Kidney tubule cell (primary cell): ENCODE measurements at regions not wholly inside any gene's neighbourhood (a gene's known extent, or its start where the extent isn't known, plus 50 kb on each side); places are given as distances from the start of the nearest gene placed in this dataset.

ENCODE experiments used
- DNase-seq: peaks from one replicate; pipeline ENCODE4 v3.0.0-alpha.2; 2018; ENCODE audit warnings: low spot score

DNA sequence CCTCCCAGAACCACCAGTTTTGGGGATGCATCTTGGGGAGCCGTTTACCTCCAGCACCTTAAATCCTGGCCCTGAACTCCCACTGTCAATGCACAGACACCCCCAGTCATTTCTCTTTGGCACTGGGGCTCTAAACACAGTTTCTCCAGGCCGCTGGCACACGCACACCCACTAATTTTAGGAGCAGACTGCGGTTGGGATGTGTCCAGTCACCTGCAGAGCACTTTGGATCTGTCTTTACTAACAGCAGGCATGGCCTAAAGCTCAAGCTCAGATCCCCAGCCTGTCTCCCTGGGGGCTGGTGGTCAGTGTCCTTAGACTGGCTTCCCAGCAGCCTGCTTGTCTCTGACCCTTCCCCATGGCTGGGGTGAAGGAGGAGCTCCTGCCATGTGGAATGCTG lies 49.9 kb downstream of the SYNE3 start:
- no peak for DNase-seq

GRCh38 chr14:95465936-95466335 lies 50.5 kb downstream of the SYNE3 start:
- no peak for DNase-seq

DNA sequence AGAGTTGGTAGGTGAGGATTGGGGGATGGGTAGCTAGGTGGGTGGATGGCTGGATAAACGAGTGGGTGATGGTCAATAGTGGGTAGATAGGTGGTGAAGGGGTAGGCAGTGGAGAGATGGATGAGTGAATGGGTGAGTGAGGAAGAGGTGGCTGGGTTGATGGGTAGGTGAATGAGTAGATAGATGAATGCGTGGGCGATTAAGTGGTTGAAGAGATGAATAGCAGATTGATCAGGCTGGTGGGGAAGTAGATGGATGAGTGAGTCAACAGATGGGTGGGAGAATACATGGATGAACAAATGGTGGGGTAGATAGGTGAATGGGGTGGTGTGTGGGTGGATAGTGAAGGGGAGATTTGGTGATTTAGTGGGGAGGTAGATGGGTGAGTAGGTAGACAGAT lies 51.1 kb downstream of the SYNE3 start:
- no peak for DNase-seq

DNA sequence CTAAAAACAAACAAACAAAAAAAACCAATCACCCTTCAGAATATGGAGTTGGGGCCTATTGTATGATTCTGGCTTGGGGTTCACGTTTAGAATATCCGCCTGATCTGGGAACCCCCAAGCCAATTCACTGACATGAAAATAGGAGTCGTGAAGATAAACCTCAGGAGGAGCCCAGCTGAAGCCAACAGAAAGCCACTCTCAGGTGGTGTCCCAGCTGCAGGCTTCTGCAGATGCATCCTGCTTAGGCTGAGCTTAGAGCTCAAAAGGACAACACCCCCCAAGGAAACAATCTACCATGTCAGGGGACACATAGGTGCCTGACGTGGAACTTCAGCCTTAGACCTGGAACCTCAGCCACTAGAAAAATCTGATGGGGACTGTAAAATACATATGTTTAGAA lies 51.9 kb downstream of the SYNE3 start:
- no peak for DNase-seq

DNA sequence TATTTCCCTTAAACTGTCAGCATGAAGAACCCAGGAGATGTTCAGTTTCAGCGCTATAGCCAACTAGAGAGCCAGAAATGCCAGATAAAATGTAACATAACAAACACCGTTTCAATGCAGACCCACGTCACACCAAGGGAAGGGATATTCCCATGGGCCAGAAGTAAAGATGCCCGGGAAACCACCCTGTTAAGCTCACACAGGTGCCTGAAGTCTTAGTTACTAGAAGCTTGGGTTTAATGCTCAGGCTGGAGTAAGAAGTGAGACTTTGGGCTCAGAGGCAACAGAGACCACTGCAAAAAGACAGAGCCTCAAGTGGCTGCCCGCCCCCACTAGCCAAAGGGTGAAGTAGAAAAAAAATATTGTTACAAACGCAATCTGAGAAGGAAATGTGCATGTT lies 52.3 kb downstream of the SYNE3 start:
- no peak for DNase-seq

DNA sequence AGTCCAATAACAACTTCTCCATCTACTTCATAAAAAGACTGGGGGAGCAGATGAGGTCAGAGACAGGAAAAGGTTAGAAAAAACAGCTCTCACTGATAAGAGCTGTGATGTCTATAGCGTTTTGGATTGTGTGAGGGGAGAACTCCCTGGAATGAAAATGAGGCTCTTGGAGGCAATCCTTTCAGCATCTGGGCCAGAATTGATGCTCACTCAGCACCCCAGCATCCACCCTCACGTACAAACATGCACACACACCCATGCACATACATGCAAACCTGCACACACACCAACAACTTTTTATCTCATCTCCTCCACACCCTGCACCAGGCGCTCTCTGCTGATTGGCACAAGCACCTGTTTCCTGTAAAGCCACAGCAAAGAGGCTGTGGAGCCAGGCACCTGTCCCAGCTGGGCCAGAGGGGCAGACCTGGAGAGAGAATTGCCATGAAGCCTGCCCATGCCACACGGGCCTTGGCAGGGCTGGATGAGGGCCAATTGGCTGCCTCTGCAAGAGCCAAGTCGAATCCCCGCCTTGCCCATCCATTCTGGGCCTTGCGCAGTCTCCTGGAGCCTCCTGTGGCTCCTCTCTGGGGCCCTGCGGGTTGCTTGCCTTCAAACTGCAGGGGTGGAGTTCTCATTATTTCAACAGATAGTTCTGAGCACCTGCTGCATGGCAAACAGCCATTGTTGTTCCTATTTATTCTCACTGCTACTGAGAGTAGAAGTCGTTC lies 53.1 kb downstream of the SYNE3 start:
- no peak for DNase-seq

- DNase-seq: no peak
Measured at GRCh38 chr14:95462491-95462890, 54.0 kb downstream of the SYNE3 start.

DNA sequence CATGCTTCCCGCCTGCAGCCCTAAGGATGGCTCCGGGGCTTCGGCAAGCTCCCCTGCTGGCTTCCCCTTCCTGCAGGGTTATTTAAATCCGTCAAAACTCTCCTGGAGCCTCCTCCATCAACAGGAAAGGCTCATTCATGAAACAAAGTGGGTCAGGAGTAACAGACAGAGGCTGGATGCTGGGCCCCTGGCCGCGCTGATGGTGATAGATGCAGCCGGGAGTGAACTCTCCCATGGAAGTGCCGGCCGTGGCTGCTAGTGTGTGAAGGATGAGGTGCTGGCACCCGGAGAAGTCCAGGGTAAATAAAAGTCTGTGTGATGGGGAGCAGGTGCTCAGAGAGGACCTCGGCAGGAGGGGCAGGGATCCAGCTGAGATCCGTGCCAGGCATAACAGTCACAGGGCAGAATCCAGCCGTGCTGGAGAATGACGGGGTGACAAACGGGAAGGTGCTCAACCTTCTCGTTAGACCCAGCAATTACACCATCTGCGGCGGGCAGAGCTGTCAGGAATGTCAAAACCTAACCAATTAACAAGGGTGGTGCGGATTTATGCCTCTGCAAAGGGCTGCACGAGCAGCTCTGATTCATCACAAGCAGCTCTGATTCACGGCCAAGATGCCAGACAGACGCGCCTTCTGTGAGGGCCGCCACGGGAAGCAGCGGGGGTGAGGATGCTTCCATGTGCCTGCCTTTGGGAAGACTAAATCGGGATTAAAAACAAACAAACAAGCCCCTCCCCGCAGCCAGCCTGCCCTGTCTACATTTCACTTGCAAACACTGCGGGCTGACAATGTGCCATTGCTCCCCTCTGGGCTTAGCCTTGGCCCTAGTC lies 55.6 kb downstream of the SYNE3 start:
- DNase-seq: peak; percentile 92

DNA sequence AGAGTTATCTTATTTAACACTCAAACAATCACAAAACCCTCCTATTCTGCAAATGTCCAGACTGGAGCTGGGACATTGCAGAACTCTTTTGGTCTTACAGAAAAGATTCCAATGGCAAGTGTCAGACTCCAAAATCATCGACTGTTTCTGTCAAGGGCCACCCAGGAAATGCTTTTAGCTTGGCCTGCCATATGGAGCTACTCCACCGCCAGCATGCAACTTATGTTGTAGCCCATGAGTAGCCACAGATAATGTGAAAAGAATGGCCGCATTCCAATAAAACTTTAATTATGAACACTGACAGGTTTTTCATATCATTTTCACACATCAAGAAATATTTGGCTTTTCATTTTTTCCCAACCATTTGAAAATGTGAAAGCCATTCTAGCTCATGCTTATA lies 57.5 kb downstream of the SYNE3 start:
- no peak for DNase-seq

DNA sequence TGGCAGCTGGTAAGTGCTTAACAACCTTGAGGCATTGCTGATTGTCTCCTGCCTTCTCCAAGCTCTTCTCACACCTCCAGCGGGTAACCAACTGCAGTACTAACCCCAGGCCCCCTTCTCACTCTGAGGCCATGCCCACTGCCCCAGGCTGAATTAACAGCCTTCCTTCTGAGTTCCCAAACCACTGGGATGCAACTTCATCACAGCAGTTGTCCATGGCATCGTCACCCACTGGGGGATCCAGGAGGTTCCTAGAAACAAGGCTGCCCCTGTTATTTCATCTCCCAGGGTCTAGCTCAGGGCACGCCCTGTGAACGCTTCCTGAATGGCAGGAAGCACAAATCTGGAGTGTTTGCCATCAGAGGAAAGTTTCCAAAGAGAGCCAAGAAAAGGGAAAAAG lies 58.0 kb downstream of the SYNE3 start:
- no peak for DNase-seq

GRCh38 chr14:95456281-95456680 lies 60.2 kb downstream of the SYNE3 start:
- no peak for DNase-seq

GRCh38 chr14:95455246-95455645 lies 61.2 kb downstream of the SYNE3 start:
- DNase-seq: no peak

GRCh38 chr14:95453713-95453980 lies 62.8 kb downstream of the SYNE3 start:
- DNase-seq: no peak

GRCh38 chr14:95452893-95453712 lies 63.3 kb downstream of the SYNE3 start:
- DNase-seq: peak; percentile 57

- DNase-seq: peak; percentile 8
Measured at GRCh38 chr14:95452176-95452892, 64.1 kb downstream of the SYNE3 start.

GRCh38 chr14:95449131-95449530 lies 67.3 kb downstream of the SYNE3 start:
- no peak for DNase-seq

DNA sequence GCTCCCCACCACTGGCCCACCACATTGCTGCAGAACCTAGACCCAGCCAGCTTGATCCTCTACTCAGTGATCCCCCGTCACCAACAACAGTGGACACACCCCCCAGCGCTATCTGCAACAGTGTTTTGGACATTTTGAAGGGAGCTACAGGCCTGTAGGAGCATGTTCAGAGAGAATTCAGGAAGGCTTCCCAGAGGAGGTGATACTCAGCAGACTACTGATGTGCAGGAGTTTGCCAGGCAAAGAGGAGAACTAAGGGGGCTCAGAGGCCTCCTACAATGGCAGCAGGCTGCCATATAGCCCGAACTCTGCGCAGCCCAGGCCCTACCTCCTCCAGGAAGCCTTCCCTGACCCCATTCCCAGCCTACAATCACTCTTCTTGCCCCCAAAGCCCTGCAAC lies 70.0 kb downstream of the SYNE3 start:
- DNase-seq: no peak

DNA sequence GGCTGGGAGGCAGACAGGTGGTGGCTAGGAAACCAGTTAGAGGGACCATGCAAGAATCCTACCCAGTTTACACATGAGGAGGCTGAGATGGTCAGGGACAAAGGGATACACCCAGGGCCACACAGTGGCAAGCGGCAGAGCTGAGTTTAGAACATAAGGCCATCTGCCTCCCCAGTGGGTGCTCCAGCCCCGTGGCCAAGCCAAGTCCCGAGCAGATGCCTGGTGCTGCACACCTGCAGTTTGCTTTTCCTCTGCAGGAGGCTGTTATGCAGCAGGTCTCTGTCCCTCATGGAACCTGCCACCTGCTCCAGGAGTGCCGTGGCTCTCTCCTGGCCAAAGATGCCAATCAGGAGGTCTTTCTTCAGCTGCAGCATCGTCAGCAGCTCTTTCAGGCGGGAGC lies 70.8 kb downstream of the SYNE3 start:
- DNase-seq: no peak

GRCh38 chr14:95445161-95445560 lies 71.3 kb downstream of the SYNE3 start:
- DNase-seq: no peak

- no peak for DNase-seq
Measured at GRCh38 chr14:95444132-95445129, 72.0 kb downstream of the SYNE3 start.

- DNase-seq: peak; percentile 73
Measured at GRCh38 chr14:95442633-95443021, 73.8 kb downstream of the SYNE3 start.
